ACC112 (cell line): ENCODE measurements at regions not wholly inside any gene's neighbourhood (a gene's known extent, or its start where the extent isn't known, plus 50 kb on each side); places are given as distances from the start of the nearest gene placed in this dataset.

Experiments
- H2AFZ ChIP-seq: fragments of 200-600 bp; sonication (generic); one replicate; pipeline ENCODE4 v1.6.0; 2017; ENCODE audit warnings: antibody characterized with exemption, low read length; ENCODE audit not compliant: unreplicated experiment
- H3K27ac ChIP-seq: fragments of 200-600 bp; sonication (generic); 2 replicates; pipeline ENCODE4 v1.5.1; 2014; ENCODE audit warnings: low read depth, mild to moderate bottlenecking, antibody characterized with exemption, low read length, moderate library complexity
- H3K27me3 ChIP-seq: fragments of 200-600 bp; sonication (generic); 2 replicates; pipeline ENCODE4 v1.6.1; 2014; ENCODE audit warnings: mild to moderate bottlenecking, antibody characterized with exemption, low read length, moderate library complexity, mixed read lengths; ENCODE audit not compliant: insufficient read depth
- H3K36me3 ChIP-seq: fragments of 200-600 bp; sonication (generic); 2 replicates; pipeline ENCODE4 v1.6.1; 2016; ENCODE audit warnings: mild to moderate bottlenecking, antibody characterized with exemption, low read length, moderate library complexity, mixed read lengths; ENCODE audit not compliant: insufficient read depth
- H3K4me1 ChIP-seq: fragments of 200-600 bp; sonication (generic); one replicate; pipeline ENCODE4 v1.6.1; 2016; ENCODE audit warnings: low read length, mixed read lengths; ENCODE audit not compliant: insufficient read depth, unreplicated experiment, control insufficient read depth
- H3K4me3 ChIP-seq: fragments of 200-600 bp; sonication (generic); 2 replicates; pipeline ENCODE4 v1.5.1; 2014; ENCODE audit warnings: mild to moderate bottlenecking, low read depth, low read length
- H3K79me2 ChIP-seq: fragments of 200-600 bp; sonication (generic); one replicate; pipeline ENCODE4 v1.6.0; 2016; ENCODE audit warnings: low read length; ENCODE audit not compliant: control insufficient read depth, unreplicated experiment, insufficient read depth

DNA sequence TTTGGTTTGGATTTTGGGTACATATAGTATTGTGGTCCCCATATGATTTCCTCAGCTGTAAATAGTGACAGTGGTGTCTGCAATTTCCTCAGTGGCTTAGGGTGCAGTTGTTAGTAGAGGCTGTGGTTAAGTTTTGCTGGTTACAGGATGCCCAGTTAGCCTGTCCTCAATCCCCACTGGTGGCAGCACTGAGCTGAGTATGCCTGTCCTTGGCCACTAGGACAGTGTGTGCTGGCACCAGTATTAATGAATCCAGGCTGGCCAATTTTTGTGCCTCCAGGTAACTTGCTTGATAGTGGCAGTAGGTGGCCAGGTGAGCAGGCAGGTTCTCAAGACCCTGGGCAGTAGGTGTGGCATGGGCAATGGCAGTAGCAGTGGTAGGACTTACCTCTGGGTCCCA is 973.1 kb downstream of the TMEM182 start:
- no peak overlapping the region for H3K27ac ChIP-seq
- H3K79me2 ChIP-seq = no peaks in the 10 kb centered on the region
- H3K4me1 ChIP-seq = no peaks in the 10 kb centered on the region
- H3K27me3 ChIP-seq = no peaks in the 10 kb centered on the region
- no peaks in the 10 kb centered on the region for H3K36me3 ChIP-seq
- no peak overlapping the region for H3K4me3 ChIP-seq
- H2AFZ ChIP-seq = no peak overlapping the region

DNA sequence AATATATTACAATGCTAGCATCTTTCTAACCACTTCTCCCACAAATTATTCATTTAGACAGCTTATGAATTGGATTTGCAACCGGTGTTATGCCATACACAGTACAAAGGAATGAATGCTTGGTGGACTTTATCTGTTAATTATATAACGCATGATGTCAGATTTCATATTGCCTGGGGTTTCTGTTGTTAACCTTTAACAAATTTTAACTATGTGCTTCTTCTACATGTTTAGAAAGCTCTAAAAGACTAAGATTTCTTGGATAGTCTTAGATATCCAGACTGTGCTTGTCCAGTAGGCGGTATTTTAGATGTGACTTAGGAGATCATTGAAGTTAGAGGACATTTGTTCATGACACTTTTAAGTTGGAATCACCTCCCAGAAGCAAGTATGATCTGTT is 976.3 kb downstream of the TMEM182 start:
- Histone ChIP-seq H2AFZ (no peak overlapping the region), H3K4me1 (no peaks in the 10 kb centered on the region), H3K27me3 (no peaks in the 10 kb centered on the region), H3K27ac (no peak overlapping the region), H3K79me2 (no peaks in the 10 kb centered on the region), H3K4me3 (no peak overlapping the region), H3K36me3 (no peaks in the 10 kb centered on the region)

- no peaks in the 10 kb centered on the region for H3K4me1 ChIP-seq
- no peaks in the 10 kb centered on the region for H3K27me3 ChIP-seq
- H3K36me3 ChIP-seq = no peaks in the 10 kb centered on the region
- H3K4me3 ChIP-seq = no peak overlapping the region
- no peaks in the 10 kb centered on the region for H3K79me2 ChIP-seq
- no peak overlapping the region for H2AFZ ChIP-seq
- no peak overlapping the region for H3K27ac ChIP-seq
These were observed 976.8 kb downstream of the TMEM182 start for GRCh38 chr2:103738606-103739005.

GRCh38 chr2:103739186-103739585 is 977.4 kb downstream of the TMEM182 start:
- H2AFZ ChIP-seq = no peak overlapping the region

DNA sequence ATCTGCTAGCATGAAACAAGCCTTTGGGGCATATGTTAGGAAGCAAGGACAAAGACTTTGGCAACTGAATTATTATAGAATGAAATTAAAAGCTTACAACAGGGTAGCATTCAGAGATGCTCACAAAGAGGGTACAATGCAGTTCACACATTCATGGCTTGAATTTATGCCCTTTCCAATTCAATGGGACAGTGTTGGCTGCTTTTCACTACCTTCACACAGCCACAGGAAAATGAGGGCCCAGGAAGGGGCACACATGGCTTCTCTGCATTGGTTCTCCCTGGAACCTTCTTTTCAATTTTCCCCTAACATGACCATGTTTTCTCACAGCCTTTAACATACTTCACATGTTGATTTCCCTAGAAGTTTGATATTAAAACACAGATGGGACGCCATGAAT is 978.1 kb downstream of the TMEM182 start:
- H3K36me3 ChIP-seq = no peaks in the 10 kb centered on the region
- no peaks in the 10 kb centered on the region for H3K79me2 ChIP-seq
- H3K27ac ChIP-seq = no peak overlapping the region
- no peaks in the 10 kb centered on the region for H3K27me3 ChIP-seq
- no peaks in the 10 kb centered on the region for H3K4me1 ChIP-seq
- H3K4me3 ChIP-seq = no peak overlapping the region
- no peak overlapping the region for H2AFZ ChIP-seq

More at GRCh38 chr2:103739186-103739585, 977.4 kb downstream of the TMEM182 start:
- Histone ChIP-seq H3K27ac (no peak overlapping the region), H3K4me1 (no peaks in the 10 kb centered on the region), H3K27me3 (no peaks in the 10 kb centered on the region), H3K4me3 (no peak overlapping the region), H3K36me3 (no peaks in the 10 kb centered on the region), H3K79me2 (no peaks in the 10 kb centered on the region)

DNA sequence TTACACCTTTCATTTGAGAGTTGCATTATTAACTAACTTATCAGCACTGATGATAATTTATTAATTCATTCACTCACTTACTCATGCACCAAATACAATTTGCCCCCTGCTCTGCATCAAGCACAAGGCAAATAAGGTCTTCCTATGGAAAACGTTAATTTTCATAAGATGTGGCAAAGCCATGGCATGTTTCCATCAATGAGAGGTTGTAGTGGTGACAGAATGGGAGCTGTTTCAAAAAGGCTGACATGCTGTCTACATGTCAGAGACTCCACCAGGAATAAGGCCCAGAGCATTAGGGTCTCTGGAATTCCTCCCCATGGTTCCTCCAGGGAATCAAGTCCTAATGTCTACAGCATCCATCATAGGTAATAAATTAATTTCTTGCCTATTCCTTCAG is 978.8 kb downstream of the TMEM182 start:
- no peak overlapping the region for H3K4me3 ChIP-seq
- H2AFZ ChIP-seq = no peak overlapping the region
- no peaks in the 10 kb centered on the region for H3K79me2 ChIP-seq
- H3K27ac ChIP-seq = no peak overlapping the region
- H3K36me3 ChIP-seq = no peaks in the 10 kb centered on the region
- H3K4me1 ChIP-seq = no peaks in the 10 kb centered on the region
- no peaks in the 10 kb centered on the region for H3K27me3 ChIP-seq

DNA sequence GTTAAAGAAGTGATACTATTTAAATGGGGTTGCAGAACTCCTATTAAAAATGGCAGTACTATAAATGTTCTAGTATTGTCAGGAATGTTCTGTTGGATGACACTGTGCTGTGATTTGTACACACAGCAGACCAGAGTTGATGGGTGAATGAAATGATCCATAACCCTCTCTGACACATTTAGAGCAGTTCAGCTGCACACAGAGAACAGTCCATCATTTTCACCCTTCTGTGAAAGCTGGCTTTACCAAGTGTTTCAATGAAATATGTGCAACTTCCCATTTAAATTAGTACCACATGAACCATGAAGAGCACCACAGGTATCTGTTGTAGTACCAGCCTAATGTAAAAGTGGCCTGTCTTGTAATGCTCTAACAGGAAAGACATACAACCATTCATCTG is 981.4 kb downstream of the TMEM182 start:
- Histone ChIP-seq H2AFZ (no peak overlapping the region), H3K27ac (no peak overlapping the region), H3K4me1 (no peaks in the 10 kb centered on the region), H3K4me3 (no peak overlapping the region), H3K27me3 (no peaks in the 10 kb centered on the region), H3K79me2 (no peaks in the 10 kb centered on the region), H3K36me3 (no peaks in the 10 kb centered on the region)

DNA sequence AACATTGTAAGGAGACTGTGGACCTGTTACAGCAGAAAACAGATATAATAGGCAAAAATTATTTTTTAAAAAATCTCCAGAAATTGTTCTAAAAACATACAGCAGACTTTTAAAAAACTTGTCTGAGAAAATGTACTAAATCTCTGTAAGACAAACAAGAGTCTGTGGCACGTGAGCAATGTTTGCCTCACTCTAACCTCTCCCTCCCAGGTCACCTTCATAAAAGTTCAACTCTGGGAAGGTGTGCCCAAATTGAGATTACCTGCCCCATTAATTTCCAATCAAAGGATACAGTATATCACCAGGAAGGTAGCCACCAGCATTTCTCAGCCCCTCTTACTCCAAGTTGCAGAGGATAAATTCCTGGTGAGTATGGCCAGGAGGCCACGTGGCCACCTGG is 992.7 kb downstream of the TMEM182 start:
- H3K4me1 ChIP-seq = no peaks in the 10 kb centered on the region
- no peak overlapping the region for H3K4me3 ChIP-seq
- no peaks in the 10 kb centered on the region for H3K27me3 ChIP-seq
- no peak overlapping the region for H3K27ac ChIP-seq
- no peak overlapping the region for H2AFZ ChIP-seq
- no peaks in the 10 kb centered on the region for H3K36me3 ChIP-seq
- H3K79me2 ChIP-seq = no peaks in the 10 kb centered on the region

DNA sequence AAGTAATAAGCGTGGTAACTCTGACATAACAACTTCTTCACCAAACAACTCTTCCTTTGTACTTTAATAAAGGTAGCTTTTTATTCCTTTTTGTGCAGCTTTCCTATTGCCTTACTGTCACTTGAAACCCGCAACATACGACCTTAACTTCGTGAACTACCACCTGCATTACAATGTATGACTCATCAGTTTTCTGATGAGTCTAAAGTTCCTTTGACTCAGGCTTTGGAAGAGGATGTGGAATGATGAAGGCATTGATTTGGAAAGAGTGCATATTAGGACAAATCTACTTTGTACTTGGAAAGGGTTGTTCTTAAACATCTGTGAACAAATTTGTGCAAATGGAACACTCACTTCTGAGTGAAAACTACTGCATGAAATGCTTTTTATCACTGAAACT is 1012.1 kb downstream of the TMEM182 start:
- H2AFZ ChIP-seq = no peak overlapping the region
- H3K4me1 ChIP-seq = no peaks in the 10 kb centered on the region
- no peak overlapping the region for H3K27ac ChIP-seq
- no peak overlapping the region for H3K4me3 ChIP-seq
- H3K27me3 ChIP-seq = no peaks in the 10 kb centered on the region
- H3K79me2 ChIP-seq = no peaks in the 10 kb centered on the region
- no peaks in the 10 kb centered on the region for H3K36me3 ChIP-seq

GRCh38 chr2:103780088-103780702 is 1018.4 kb downstream of the TMEM182 start:
- no peaks in the 10 kb centered on the region for H3K27me3 ChIP-seq
- no peaks in the 10 kb centered on the region for H3K36me3 ChIP-seq
- no peak overlapping the region for H2AFZ ChIP-seq
- no peak overlapping the region for H3K27ac ChIP-seq
- H3K79me2 ChIP-seq = no peaks in the 10 kb centered on the region
- H3K4me1 ChIP-seq = no peaks in the 10 kb centered on the region
- no peak overlapping the region for H3K4me3 ChIP-seq

DNA sequence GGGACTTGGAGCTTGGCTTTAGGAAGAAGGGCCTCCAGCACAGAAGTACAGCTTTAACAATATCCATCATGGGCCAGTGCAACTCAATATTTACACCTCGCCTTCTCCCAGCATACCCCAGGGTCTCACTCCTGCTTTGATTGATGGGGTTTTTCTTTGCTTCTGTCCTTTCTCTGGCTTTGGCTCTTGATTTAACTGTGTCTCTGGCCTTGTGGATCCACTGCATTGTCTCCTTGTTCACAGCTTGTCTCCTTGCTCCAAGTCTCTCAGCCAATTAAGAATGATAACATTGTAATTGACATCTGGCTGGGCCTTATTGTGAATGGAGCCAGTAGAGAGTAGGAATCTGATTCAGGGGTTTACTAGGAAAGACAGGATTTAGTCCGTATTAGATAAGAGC is 1019.5 kb downstream of the TMEM182 start:
- no peak overlapping the region for H3K4me3 ChIP-seq
- H3K79me2 ChIP-seq = no peaks in the 10 kb centered on the region
- no peaks in the 10 kb centered on the region for H3K27me3 ChIP-seq
- H3K27ac ChIP-seq = no peak overlapping the region
- H3K4me1 ChIP-seq = no peaks in the 10 kb centered on the region
- H2AFZ ChIP-seq = no peak overlapping the region
- H3K36me3 ChIP-seq = no peaks in the 10 kb centered on the region
